Heart left ventricle (tissue), 13 donors: ENCODE measurements at regions not wholly inside any gene's neighbourhood (a gene's known extent, or its start where the extent isn't known, plus 50 kb on each side); places are given as distances from the start of the nearest gene placed in this dataset.

Experiments
- POLR2A ChIP-seq, 2 donors: fragments of 450-650 bp; IDR thresholded peaks; one replicate each; pipeline ENCODE4 v1.6.1; 2017; ENCODE audit warnings: antibody characterized with exemption in 2 of 2, mild to moderate bottlenecking in 2 of 2, moderate library complexity in 2 of 2
- TF ChIP-seq, protein P1 (sequence below), 12 donors: fragments of 200-600 bp; sonication (generic) in 4 of 12; IDR thresholded peaks; one replicate each; pipeline versions ENCODE4 v1.5.0 to v1.8.0; 2018 to 2022; ENCODE audit warnings: antibody characterized with exemption in 12 of 12, mild to moderate bottlenecking in 5 of 12
- donor health status: ischemic (EF 13 %, LVEDD 7.1; RV severe dilation, severe dysfunction).
- donor health status: DM: no; HTN: yes; CAD: no.
- donor health status: DM: no; HTN: no; CAD: no.
- donor health status: ischemic (EF 25% LVEDD 6.9; RV normal size, moderate dysfunction).
- donor health status: ischemic (EF 25% LVEDD 5.7; RV mildly dilated, moderate dysfunction).
- donor health status: ischemic (EF 35%, LVEDD 5.7; RV mildly dilated, moderate dysfunction).
- donor health status: nonischemic (EF 11% LVEDD 7.7; RV severe dilation, severe dysfunction).
- donor health status: DM: yes; HTN: yes; CAD: no.
- donor health status: PGD.
- donor health status: ischemic (EF 29% LVEDD 5.4; RV normal size, mild dysfunction).
- donor health status: nonischemic (EF 23%, LVEDD 6.1; RV moderate dilation, normal function).

GRCh38 chr11:27830206-27830605, 130.0 kb upstream of the BDNF start:
- TF ChIP-seq POLR2A (IDR thresholded peaks at IDR 0.05), result no peak
- TF ChIP-seq, protein P1, sequence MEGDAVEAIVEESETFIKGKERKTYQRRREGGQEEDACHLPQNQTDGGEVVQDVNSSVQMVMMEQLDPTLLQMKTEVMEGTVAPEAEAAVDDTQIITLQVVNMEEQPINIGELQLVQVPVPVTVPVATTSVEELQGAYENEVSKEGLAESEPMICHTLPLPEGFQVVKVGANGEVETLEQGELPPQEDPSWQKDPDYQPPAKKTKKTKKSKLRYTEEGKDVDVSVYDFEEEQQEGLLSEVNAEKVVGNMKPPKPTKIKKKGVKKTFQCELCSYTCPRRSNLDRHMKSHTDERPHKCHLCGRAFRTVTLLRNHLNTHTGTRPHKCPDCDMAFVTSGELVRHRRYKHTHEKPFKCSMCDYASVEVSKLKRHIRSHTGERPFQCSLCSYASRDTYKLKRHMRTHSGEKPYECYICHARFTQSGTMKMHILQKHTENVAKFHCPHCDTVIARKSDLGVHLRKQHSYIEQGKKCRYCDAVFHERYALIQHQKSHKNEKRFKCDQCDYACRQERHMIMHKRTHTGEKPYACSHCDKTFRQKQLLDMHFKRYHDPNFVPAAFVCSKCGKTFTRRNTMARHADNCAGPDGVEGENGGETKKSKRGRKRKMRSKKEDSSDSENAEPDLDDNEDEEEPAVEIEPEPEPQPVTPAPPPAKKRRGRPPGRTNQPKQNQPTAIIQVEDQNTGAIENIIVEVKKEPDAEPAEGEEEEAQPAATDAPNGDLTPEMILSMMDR (IDR thresholded peaks at IDR 0.05), result no peak
